MM.1S (cell line): ENCODE measurements at regions not wholly inside any gene's neighbourhood (a gene's known extent, or its start where the extent isn't known, plus 50 kb on each side); places are given as distances from the start of the nearest gene placed in this dataset.

Experiments used
- DNase-seq: peaks from one replicate; pipeline ENCODE4 v3.0.0-alpha.2; 2015
- H2AFZ ChIP-seq: fragments of 300-600 bp; sonication (generic); 2 replicates; pipeline ENCODE4 v1.6.0; 2016; ENCODE audit warnings: antibody characterized with exemption, low read length
- H3F3A ChIP-seq: fragments of 300-600 bp; sonication (generic); 2 replicates; pipeline ENCODE4 v1.6.1; 2016; ENCODE audit warnings: mild to moderate bottlenecking, antibody characterized with exemption, low read length, moderate library complexity, mixed read lengths; ENCODE audit not compliant: insufficient read depth
- H3K27ac ChIP-seq: fragments of 300-600 bp; sonication (generic); 2 replicates; pipeline ENCODE4 v1.5.1; 2016; ENCODE audit warnings: mild to moderate bottlenecking, low read length
- H3K27me3 ChIP-seq: fragments of 300-600 bp; sonication (generic); replicated peaks from 2 replicates; pipeline ENCODE4 v1.6.0; 2016; ENCODE audit warnings: low read length; ENCODE audit not compliant: insufficient read depth
- H3K36me3 ChIP-seq: fragments of 300-600 bp; sonication (generic); replicated peaks from 2 replicates; pipeline ENCODE4 v1.6.1; 2016; ENCODE audit warnings: mild to moderate bottlenecking, low read length, mixed read lengths; ENCODE audit not compliant: insufficient read depth
- H3K4me1 ChIP-seq: fragments of 300-600 bp; sonication (generic); 2 replicates; pipeline ENCODE4 v1.6.1; 2016; ENCODE audit warnings: low read length, mixed read lengths
- H3K4me2 ChIP-seq: fragments of 300-600 bp; sonication (generic); 2 replicates; pipeline ENCODE4 v1.6.0; 2016; ENCODE audit warnings: low read depth, low read length
- H3K4me3 ChIP-seq: fragments of 300-600 bp; sonication (generic); 2 replicates; pipeline ENCODE4 v1.5.1; 2016; ENCODE audit warnings: low read length, mixed read lengths
- H3K79me2 ChIP-seq: fragments of 300-600 bp; sonication (generic); 2 replicates; pipeline ENCODE4 v1.6.1; 2016; ENCODE audit warnings: mixed run types, low read length, mixed read lengths
- H3K9ac ChIP-seq: fragments of 300-600 bp; sonication (generic); 2 replicates; pipeline ENCODE4 v1.6.1; 2016; ENCODE audit warnings: low read length, mixed read lengths
- H3K9me2 ChIP-seq: fragments of 300-600 bp; sonication (generic); replicated peaks from 2 replicates; pipeline ENCODE4 v1.6.1; 2016; ENCODE audit warnings: mild to moderate bottlenecking, low read length, mixed read lengths; ENCODE audit not compliant: insufficient read depth
- H3K9me3 ChIP-seq: fragments of 300-600 bp; sonication (generic); replicated peaks from 2 replicates; pipeline ENCODE4 v1.6.1; 2016; ENCODE audit warnings: mild to moderate bottlenecking, low read length, mixed read lengths; ENCODE audit not compliant: insufficient read depth
- H4K20me1 ChIP-seq: fragments of 300-600 bp; sonication (generic); 2 replicates; pipeline ENCODE4 v1.6.1; 2016; ENCODE audit warnings: mild to moderate bottlenecking, low read length, moderate library complexity, mixed read lengths; ENCODE audit not compliant: insufficient read depth
- CTCF ChIP-seq: fragments of 300-600 bp; sonication (generic); IDR thresholded peaks from 2 replicates; pipeline ENCODE4 v1.5.1; 2016; ENCODE audit warnings: antibody characterized with exemption, low read length, mixed read lengths
- EZH2 ChIP-seq: fragments of 300-600 bp; sonication (generic); optimal IDR thresholded peaks from 2 replicates; pipeline ENCODE3; 2017; ENCODE audit warnings: low read depth, mild to moderate bottlenecking, antibody characterized with exemption, low read length, mixed read lengths
- EZH2phosphoT487 ChIP-seq: fragments of 300-600 bp; sonication (generic); IDR thresholded peaks from 2 replicates; pipeline ENCODE4 v1.6.1; 2018; ENCODE audit warnings: antibody characterized with exemption, low read length

- H3F3A ChIP-seq = peaks cover 4% of the 10 kb centered on the region; the same call in 1 of the 2 replicates
- H3K9ac ChIP-seq = no peak overlapping the region
- no peaks in the 10 kb centered on the region for H4K20me1 ChIP-seq
- TF ChIP-seq EZH2phosphoT487 (no peak), EZH2 (no peak), CTCF (no peak)
- 0 out of 2 replicates have a peak, but pooled peaks cover 11% of the 10 kb centered on the region for H3K4me1 ChIP-seq
- no peak for DNase-seq
- no peaks in the 10 kb centered on the region for H3K9me2 ChIP-seq
- no peak overlapping the region for H3K4me3 ChIP-seq
- no peak overlapping the region for H3K27ac ChIP-seq
- no peaks in the 10 kb centered on the region for H3K27me3 ChIP-seq
- H2AFZ ChIP-seq = no peak overlapping the region
- H3K79me2 ChIP-seq = peaks cover 6% of the 10 kb centered on the region
- no peaks in the 10 kb centered on the region for H3K9me3 ChIP-seq
- no peaks in the 10 kb centered on the region for H3K36me3 ChIP-seq
- no peak overlapping the region for H3K4me2 ChIP-seq
Measured at GRCh38 chr6:158259845-158260244, 52.4 kb upstream of the TULP4 start.

- TF ChIP-seq CTCF = no peak
- TF ChIP-seq EZH2phosphoT487 = no peak
- TF ChIP-seq EZH2 = no peak
- Histone ChIP-seq H3K4me1 (0 out of 2 replicates have a peak, but pooled peaks cover 7% of the 10 kb centered on the region), H3K79me2 (peaks cover 6% of the 10 kb centered on the region), H3K9ac (no peak overlapping the region), H3F3A (peaks cover 4% of the 10 kb centered on the region; the same call in 1 of the 2 replicates), H3K36me3 (no peaks in the 10 kb centered on the region), H3K27ac (no peak overlapping the region), H3K4me2 (no peak overlapping the region), H3K27me3 (no peaks in the 10 kb centered on the region), H3K9me3 (no peaks in the 10 kb centered on the region), H4K20me1 (no peaks in the 10 kb centered on the region), H2AFZ (no peak overlapping the region), H3K9me2 (no peaks in the 10 kb centered on the region), H3K4me3 (no peak overlapping the region)
- DNase-seq = no peak
Measured at GRCh38 chr6:158262082-158262481, 50.2 kb upstream of the TULP4 start.
